ENCODE measurements at regions not wholly inside any gene's neighbourhood (a gene's known extent, or its start where the extent isn't known, plus 50 kb on each side); places are given as distances from the start of the nearest gene placed in this dataset.
"Not testable (repeated sequence)": the region's sequence is repeated elsewhere in the genome, so short reads cannot be mapped to it uniquely, and the experiment has no call there.

DNA sequence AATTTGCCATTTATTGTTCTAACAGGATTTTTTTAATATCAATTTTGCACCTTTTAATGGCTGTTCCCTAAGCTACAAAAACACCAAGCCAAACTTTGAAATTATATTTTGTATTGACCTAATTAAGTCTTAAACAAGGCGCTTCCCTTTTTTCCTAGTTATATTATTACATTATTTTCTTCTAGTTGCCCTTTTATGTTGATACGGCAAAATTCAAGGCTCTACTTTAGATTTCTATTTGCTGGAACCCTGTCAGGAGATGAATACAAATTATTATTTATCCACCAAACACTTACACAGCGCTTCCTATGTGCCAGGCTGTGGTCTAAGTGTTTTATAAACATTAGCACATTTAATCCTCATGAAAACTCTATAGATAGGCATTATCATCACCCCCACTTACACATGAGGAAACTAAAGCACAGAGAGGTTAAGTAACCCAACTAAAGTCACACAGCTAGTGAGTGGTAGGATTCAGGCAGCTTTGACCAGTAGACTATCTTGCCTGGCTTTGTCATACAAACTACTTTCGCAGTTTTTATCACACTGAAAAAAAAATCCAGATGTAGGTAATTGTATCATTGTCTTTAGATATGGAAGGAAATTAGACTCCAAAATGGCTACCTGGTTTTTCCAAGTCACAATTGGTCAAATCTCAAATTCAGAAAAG, 456.5 kb downstream of the STK39 start:
- H3K4me1 ChIP-seq: peaks cover 8% of the 10 kb centered on the region
- no peak for DNase-seq
- H3K27me3 ChIP-seq: no peaks in the 10 kb centered on the region
- H3K36me3 ChIP-seq: no peaks in the 10 kb centered on the region
- H3K4me3 ChIP-seq: no peak overlapping the region
- H3K27ac ChIP-seq: no peak overlapping the region
- H3K9me3 ChIP-seq (replicated peaks): no peaks in the 10 kb centered on the region

DNA sequence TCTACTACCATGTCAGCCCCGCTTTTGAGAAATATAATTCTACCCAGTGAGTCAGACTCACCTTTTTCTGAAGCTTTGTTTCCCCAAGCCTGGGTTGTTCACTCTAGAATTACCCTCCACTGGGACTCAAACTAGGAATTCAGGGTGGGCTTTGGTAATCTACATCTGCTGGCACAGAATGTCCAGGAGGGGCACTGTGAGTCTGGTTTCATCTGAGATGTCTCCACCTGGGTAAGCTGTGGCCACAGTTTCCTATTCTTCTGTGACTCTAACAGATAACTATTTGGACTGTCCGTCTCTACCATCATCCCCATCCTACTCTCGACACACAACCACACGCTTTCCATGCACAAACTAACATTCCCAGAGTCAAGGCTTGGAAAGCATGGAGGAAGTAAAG, 457.2 kb downstream of the STK39 start:
- no peaks in the 10 kb centered on the region for H3K36me3 ChIP-seq
- H3K4me1 ChIP-seq: peaks cover 16% of the 10 kb centered on the region
- no peaks in the 10 kb centered on the region for H3K9me3 ChIP-seq (replicated peaks)
- no peaks in the 10 kb centered on the region for H3K27me3 ChIP-seq
- H3K27ac ChIP-seq: no peak overlapping the region
- no peak overlapping the region for H3K4me3 ChIP-seq
- DNase-seq: no peak

DNA sequence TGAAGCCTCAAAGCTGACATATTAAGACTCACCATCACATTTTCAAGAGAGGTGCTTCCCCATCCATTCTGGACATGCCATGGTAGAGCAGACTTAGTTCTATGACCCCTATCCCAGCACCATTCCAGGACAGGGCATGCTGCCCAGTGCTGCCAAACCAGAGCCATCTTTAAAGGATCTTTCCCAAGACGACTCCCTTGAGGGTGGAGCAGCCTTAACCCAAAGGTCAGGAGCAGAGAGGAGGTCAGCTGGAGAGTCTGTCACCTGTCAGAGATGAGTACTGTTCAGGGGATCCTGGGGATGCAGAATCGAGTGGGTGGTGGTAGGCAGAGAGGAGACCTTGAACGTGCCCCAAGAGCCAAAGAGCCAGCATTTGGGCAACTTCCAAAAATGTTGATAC, 459.8 kb downstream of the STK39 start:
- H3K4me1 ChIP-seq: peaks cover 38% of the 10 kb centered on the region
- no peaks in the 10 kb centered on the region for H3K36me3 ChIP-seq
- no peak for DNase-seq
- H3K4me3 ChIP-seq: no peak overlapping the region
- no peaks in the 10 kb centered on the region for H3K27me3 ChIP-seq
- no peak overlapping the region for H3K27ac ChIP-seq
- no peaks in the 10 kb centered on the region for H3K9me3 ChIP-seq (replicated peaks)

DNA sequence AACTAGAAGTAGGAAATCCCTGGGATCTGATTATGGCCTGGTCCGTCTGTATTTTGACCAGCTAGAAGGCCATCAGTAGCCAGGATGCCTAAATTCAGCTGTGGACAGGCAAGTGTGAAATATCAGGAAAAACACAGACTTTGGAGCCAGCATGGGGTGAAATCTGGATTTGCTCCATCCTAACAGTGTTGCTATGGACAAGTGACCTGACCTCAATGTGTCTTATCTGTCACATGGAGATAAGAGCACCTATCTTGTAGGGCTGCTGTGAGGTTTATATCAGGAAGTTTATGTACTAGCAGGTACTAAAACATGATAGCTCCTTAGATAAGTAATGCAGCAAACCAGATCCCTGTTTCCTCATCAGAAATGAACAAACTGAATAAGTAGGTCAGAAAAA, 460.4 kb downstream of the STK39 start:
- peak overlapping the region; percentile 95; the same call in 1 of the 2 replicates for H3K27ac ChIP-seq
- no peak overlapping the region for H3K4me3 ChIP-seq
- H3K36me3 ChIP-seq: no peaks in the 10 kb centered on the region
- no peaks in the 10 kb centered on the region for H3K27me3 ChIP-seq
- DNase-seq: no peak
- H3K4me1 ChIP-seq: peaks cover 41% of the 10 kb centered on the region
- H3K9me3 ChIP-seq (replicated peaks): no peaks in the 10 kb centered on the region

DNA sequence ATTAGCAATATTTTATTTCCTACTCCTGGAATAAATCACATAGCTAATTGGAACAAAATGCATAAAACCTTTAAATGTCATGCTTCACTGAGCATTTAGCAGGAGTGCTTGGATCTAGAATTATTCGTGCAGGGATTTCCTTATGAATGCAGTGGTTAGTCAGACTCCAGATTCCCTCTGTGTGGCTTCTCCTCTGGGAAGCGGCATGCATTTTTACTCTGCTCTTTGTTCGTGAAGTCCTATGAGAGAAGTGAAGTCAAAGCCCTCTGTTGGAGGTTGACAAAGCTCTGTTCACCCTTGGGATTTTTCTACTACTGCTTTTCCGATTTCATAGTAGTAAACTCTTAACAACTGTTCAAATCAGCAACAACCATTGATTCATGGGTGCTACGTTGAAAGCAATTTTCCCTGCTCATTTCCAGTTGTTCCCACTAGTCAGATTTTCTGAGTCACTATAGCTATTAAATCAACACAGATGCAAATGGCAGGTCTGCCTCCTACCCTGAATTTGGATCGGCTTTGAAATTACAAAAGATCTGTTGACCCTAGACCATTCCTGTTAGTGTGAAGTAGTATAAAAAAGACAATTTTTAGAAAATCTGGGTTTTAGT, 461.7 kb downstream of the STK39 start:
- peak; percentile 57 to 72 for DNase-seq
- no peaks in the 10 kb centered on the region for H3K36me3 ChIP-seq
- H3K4me1 ChIP-seq: peaks cover 41% of the 10 kb centered on the region
- no peaks in the 10 kb centered on the region for H3K9me3 ChIP-seq (replicated peaks)
- H3K27ac ChIP-seq: peak overlapping the region; percentile 95
- H3K4me3 ChIP-seq: no peak overlapping the region
- no peaks in the 10 kb centered on the region for H3K27me3 ChIP-seq

DNA sequence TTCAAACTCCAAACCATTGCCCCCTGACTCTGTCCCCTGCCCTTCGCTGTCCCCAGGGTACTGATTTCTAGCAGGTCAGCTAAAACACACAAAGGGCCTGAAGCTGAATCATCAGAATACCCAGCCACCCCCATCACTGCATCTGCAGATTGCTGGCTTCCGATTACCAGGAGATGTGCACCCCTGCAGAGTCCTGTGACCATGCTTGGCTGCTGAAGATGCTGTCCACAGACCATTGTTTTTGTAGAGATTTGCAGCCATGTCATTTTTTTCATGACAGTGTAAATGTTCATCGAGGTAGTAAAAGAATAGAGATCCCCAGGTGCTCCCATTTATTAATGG, 463.3 kb downstream of the STK39 start:
- no peaks in the 10 kb centered on the region for H3K9me3 ChIP-seq (replicated peaks)
- no peaks in the 10 kb centered on the region for H3K36me3 ChIP-seq
- H3K4me1 ChIP-seq: peaks cover 41% of the 10 kb centered on the region
- peak overlapping the region; percentile 36 for H3K4me3 ChIP-seq
- DNase-seq: peak; percentile 73 to 80
- H3K27ac ChIP-seq: peak overlapping the region; percentile 95
- no peaks in the 10 kb centered on the region for H3K27me3 ChIP-seq

DNA sequence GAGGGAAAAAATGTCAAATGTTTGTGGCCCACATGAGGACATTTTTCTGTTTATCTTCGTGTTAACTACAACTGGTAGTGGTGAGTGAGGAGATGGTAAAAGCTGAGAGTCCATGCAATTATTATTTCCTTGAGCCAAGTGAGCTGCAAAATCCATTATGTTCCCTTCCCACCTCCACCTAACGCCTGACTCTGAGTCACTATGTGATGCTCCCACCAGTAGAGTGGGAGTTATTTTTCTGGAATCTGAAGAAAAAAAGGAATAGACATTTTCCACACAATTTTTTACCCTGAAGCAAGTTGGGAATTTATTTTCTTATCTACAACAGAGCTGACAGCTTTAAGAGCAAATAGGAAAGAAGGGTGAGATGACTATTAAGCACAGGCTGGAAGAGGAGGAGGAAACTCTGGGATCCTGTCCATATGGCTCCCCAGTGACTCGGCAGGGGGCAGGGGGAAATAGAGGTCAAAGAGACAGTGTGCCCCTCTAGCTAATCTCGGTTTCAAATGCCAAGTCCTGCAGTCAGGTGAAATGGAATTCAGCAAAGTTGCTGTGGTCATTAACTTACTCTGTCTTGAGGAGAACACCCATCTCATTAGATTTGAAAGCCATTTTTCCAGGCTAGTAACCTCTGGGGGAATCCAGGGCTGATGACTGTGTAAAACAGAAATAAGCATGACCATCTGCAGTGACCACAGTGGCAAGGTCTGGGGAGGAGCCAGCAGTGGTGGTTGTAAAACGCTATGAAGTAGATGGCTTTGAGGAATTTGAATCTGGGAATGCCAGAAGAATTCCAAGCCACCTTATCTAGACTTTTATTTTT, 463.9 kb downstream of the STK39 start:
- Histone ChIP-seq H3K4me3 (peak overlapping the region; percentile 36), H3K4me1 (peaks cover 41% of the 10 kb centered on the region), H3K27ac (peak overlapping the region; percentile 95), H3K9me3 (replicated peaks) (no peaks in the 10 kb centered on the region), H3K36me3 (no peaks in the 10 kb centered on the region), H3K27me3 (no peaks in the 10 kb centered on the region)
- peak; percentile 86 to 89 for DNase-seq

DNA sequence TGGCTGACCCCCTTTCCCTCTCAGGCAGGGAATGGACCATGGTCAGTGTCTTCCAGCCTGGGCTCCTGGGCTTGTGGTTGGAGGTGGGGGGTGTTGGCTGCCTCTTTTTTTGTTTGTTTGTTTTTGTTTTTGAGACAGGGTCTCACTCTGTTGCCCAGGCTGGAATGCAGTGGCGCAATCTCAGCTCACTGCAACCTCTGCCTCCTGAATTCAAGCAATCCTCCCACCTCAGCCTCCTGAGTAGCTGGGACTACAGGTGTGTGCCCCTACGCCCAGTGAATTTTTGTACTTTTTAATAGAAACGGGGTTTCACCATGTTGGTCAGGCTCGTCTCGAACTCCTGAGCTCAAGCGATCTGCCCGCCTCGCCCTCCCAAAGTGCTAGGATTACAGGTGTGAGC, 465.8 kb downstream of the STK39 start:
- H3K36me3 ChIP-seq; H3K27me3 ChIP-seq; DNase-seq; H3K27ac ChIP-seq; H3K9me3 ChIP-seq (replicated peaks); H3K4me3 ChIP-seq: not testable (repeated sequence)
- peaks cover 40% of the 10 kb centered on the region for H3K4me1 ChIP-seq

DNA sequence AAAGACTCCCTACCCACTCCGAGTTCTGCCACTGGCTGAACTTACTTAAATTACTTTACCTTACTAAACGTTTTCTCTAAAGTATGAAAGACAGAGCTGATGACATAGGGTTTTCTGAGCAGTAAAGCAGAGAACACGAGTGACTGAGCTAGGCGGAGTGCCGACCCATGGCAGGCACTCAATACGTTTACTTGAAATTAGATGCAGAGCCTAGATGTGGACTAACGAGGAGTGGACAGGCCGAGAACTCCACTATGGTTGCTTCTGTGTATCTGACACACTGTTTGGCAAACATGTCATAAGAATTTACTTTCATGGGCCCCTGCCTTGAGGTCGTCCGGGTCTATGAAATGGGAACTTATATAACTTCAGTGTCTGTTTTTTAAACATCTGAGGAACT, 471.0 kb downstream of the STK39 start:
- Histone ChIP-seq H3K9me3 (replicated peaks) (no peaks in the 10 kb centered on the region), H3K4me1 (no peaks in the 10 kb centered on the region), H3K4me3 (no peak overlapping the region), H3K36me3 (no peaks in the 10 kb centered on the region), H3K27ac (no peak overlapping the region), H3K27me3 (no peaks in the 10 kb centered on the region)
- DNase-seq: no peak

DNA sequence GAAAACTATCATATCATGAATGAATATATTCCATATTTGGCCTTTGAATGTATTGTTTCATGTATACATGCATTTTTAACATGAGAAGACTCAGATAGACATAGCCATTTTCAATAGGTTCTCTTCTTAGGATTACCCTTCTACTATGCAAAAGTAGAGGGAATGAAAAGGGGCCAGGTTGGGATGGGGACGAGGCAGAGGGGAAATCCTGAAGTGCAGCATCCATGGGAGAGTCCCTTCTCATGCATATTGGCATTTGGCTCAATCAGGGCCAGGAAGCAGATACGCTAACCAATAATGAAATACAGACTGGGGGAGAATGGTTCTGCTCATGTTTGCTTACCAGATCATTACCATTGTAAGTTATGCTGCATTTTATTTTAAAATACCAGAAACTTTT, 475.8 kb downstream of the STK39 start:
- no peaks in the 10 kb centered on the region for H3K4me1 ChIP-seq
- no peak overlapping the region for H3K27ac ChIP-seq
- H3K4me3 ChIP-seq: no peak overlapping the region
- DNase-seq: no peak
- no peaks in the 10 kb centered on the region for H3K9me3 ChIP-seq (replicated peaks)
- H3K36me3 ChIP-seq: no peaks in the 10 kb centered on the region
- H3K27me3 ChIP-seq: no peaks in the 10 kb centered on the region

DNA sequence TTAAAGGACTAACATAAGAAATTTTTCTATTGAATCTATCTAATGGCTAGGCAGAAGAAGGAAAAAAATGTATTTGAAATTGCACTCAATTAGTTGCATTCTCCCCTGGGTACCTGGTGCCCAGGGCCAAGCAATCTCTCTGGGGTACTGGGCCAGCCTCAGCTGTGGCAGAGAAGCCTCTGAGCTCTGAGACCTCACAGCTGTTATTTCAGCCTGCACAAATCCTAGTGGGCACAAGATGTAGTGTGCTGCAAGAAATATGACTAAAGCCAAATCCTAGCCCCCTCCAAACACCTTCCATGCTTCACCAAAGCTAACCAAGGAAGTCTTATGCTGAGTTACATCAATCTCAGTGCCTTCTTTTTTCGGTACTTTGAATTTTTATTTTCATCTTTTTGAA, 478.4 kb downstream of the STK39 start:
- peak in 1 of 2 experiments; percentile 32 for DNase-seq

DNA sequence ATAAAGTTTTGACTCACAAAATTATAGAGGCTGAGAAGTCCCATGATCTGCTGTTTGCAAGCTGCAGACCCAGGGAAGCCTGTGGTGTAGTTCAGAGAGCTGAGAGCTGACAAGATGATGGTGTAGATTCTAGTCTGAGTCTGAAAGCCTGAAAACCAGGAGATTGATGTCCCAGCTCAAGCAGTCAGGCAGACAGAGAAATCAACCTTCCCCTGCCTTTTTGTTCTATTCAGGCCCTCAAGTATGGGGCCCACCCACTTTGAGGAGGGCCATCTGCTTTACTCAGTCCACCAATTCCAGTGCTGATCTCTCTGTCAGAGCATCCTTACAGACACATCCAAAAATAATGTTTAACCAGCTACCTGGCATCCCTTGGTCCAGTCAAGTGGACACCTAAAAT, 479.6 kb downstream of the STK39 start:
- H3K36me3 ChIP-seq: no peaks in the 10 kb centered on the region
- no peaks in the 10 kb centered on the region for H3K27me3 ChIP-seq
- no peaks in the 10 kb centered on the region for H3K9me3 ChIP-seq (replicated peaks)
- no peak overlapping the region for H3K27ac ChIP-seq
- H3K4me1 ChIP-seq: no peaks in the 10 kb centered on the region
- DNase-seq: no peak
- H3K4me3 ChIP-seq: no peak overlapping the region

More for the DNA sequence above, 478.4 kb downstream of the STK39 start:
- H3K9me3 ChIP-seq (replicated peaks): no peaks in the 10 kb centered on the region
- H3K4me3 ChIP-seq: no peak overlapping the region
- no peaks in the 10 kb centered on the region for H3K4me1 ChIP-seq
- H3K36me3 ChIP-seq: no peaks in the 10 kb centered on the region
- H3K27me3 ChIP-seq: no peaks in the 10 kb centered on the region
- no peak overlapping the region for H3K27ac ChIP-seq

DNA sequence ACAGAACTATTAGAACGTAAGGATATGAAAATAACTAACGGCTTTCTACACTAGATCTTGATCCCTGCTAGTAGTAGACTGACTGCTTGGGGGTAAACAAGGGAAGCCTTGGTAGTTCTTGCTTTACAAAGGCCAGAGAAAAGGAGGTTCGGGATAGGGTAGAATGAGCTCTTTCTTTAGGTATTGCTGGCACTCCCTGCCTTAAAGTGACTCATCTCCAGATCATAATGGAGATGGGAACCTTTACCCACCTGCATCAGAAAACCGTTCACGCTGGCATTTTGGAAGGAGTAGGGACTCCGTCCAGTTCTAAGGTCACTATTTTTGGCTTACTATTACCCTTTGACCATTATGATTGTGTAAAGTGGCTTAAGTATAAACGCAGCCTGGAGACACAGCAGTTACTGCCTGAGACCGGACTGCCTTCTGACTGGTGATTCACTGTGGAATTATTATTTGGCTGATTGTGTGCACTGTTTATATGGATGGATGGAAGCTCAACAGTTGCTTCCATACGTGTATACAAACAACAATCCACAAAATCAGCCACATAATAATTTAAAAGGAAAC, 482.5 kb downstream of the STK39 start:
- DNase-seq: no peak
- Histone ChIP-seq H3K36me3 (no peaks in the 10 kb centered on the region), H3K27ac (no peak overlapping the region), H3K4me1 (no peaks in the 10 kb centered on the region), H3K27me3 (no peaks in the 10 kb centered on the region), H3K9me3 (replicated peaks) (no peaks in the 10 kb centered on the region), H3K4me3 (no peak overlapping the region)

DNA sequence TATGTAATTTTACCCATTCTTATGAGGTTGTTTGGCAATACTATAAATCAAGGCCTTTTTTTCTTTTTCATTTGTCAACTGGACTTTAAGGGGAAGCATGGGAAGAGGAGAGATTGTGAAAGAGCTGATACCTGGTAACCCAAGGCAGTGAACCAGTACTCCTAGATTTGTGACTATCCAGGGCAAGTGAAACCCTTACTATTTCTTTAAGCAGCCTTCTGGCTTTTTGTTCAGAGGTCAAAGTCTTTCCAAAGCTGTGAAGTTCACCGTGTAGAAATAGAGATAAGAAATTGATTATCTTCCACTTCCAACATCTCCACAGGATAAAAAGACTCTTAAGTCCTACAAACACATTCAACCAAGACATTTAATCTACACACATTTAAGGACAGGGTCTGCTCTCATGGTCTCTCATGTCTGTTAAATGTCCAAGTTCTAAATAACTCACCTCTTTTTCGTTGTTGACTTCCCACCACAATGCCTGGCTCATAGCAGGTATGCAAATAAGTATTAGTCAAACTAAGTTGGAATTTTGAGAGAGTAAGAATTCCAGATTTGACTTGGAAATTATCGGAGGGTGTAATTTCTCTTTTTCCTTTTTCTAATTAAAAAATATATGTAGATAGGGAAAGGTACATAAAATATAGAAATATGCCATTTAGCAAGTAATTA, 485.8 kb downstream of the STK39 start:
- no peak for DNase-seq
- H3K9me3 ChIP-seq (replicated peaks): no peaks in the 10 kb centered on the region
- H3K27me3 ChIP-seq: no peaks in the 10 kb centered on the region
- H3K4me1 ChIP-seq: no peaks in the 10 kb centered on the region
- H3K4me3 ChIP-seq: no peak overlapping the region
- no peaks in the 10 kb centered on the region for H3K36me3 ChIP-seq
- H3K27ac ChIP-seq: no peak overlapping the region

DNA sequence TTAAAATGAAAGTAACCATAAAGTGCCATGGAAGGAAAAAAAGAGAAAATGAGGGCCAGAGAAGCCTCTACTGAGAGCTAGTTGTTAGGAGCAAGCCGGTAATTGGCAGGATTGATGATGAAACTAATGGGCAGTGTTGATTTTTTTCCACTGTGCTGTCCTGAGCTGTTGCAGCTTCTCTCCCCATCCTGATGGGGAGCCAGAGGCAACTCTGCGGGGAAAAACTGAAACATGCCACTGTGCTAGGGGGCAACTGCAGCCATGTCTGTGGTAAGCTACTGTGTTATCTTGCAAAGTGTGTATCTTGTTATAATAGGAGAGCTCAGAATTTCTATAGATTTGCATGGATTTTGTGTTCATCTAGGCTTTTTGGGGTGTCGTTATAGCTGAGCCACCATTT, 487.9 kb downstream of the STK39 start:
- no peaks in the 10 kb centered on the region for H3K4me1 ChIP-seq
- H3K9me3 ChIP-seq (replicated peaks): no peaks in the 10 kb centered on the region
- DNase-seq: no peak
- no peaks in the 10 kb centered on the region for H3K27me3 ChIP-seq
- no peak overlapping the region for H3K27ac ChIP-seq
- H3K36me3 ChIP-seq: no peaks in the 10 kb centered on the region
- no peak overlapping the region for H3K4me3 ChIP-seq

All from SJCRH30 (cell line).